ENCODE measurements at regions not wholly inside any gene's neighbourhood (a gene's known extent, or its start where the extent isn't known, plus 50 kb on each side); places are given as distances from the start of the nearest gene placed in this dataset.

- H3K27ac Mint-ChIP-seq = peak overlapping the region in 1 of 3 donors; percentile 24
- peaks cover 2 to 8% (median 7%) of the 10 kb centered on the region in 3 donors for H3K9me3 Mint-ChIP-seq
- peaks cover 10% of the 10 kb centered on the region for H3K27me3 Mint-ChIP-seq
- peaks cover 3% of the 10 kb centered on the region for H3K36me3 Mint-ChIP-seq
- peaks cover 5 to 10% (median 5%) of the 10 kb centered on the region in 3 donors for H3K4me1 Mint-ChIP-seq
- H3K4me3 Mint-ChIP-seq = no peak overlapping the region
Measured at GRCh38 chr20:24771542-24772061, 177.5 kb upstream of the CST7 start.

GRCh38 chr20:24772667-24773066, 176.4 kb upstream of the CST7 start:
- Mint-ChIP-seq H3K9me3 (peaks cover 2 to 8% (median 7%) of the 10 kb centered on the region in 3 donors), H3K36me3 (peaks cover 3% of the 10 kb centered on the region)

GRCh38 chr20:24773168-24773567, 175.9 kb upstream of the CST7 start:
- Mint-ChIP-seq H3K4me3 (no peak overlapping the region), H3K4me1 (peaks cover 4 to 10% (median 5%) of the 10 kb centered on the region in 3 donors), H3K36me3 (peaks cover 3% of the 10 kb centered on the region), H3K27ac (no peak overlapping the region), H3K27me3 (peaks cover 10% of the 10 kb centered on the region), H3K9me3 (peaks cover 2 to 8% (median 7%) of the 10 kb centered on the region in 3 donors)

More at GRCh38 chr20:24772667-24773066, 176.4 kb upstream of the CST7 start:
- Mint-ChIP-seq H3K27me3 (peaks cover 10% of the 10 kb centered on the region), H3K27ac (no peak overlapping the region), H3K4me1 (peaks cover 4 to 10% (median 5%) of the 10 kb centered on the region in 3 donors), H3K4me3 (peak overlapping the region in 1 of 4 donors; percentile 66)

- Mint-ChIP-seq H3K36me3 (peaks cover 3% of the 10 kb centered on the region), H3K4me1 (peaks cover 4 to 10% (median 5%) of the 10 kb centered on the region in 3 donors), H3K27ac (no peak overlapping the region), H3K9me3 (peaks cover 2 to 8% (median 7%) of the 10 kb centered on the region in 3 donors), H3K4me3 (no peak overlapping the region), H3K27me3 (peaks cover 10% of the 10 kb centered on the region)
Measured at GRCh38 chr20:24773751-24774201, 175.3 kb upstream of the CST7 start.

- peaks cover 2 to 8% (median 7%) of the 10 kb centered on the region in 3 donors for H3K9me3 Mint-ChIP-seq
- H3K27ac Mint-ChIP-seq = no peak overlapping the region
- peaks cover 9% of the 10 kb centered on the region for H3K27me3 Mint-ChIP-seq
- H3K4me3 Mint-ChIP-seq = peak overlapping the region in 1 of 4 donors; percentile 4
- peaks cover 4% of the 10 kb centered on the region for H3K36me3 Mint-ChIP-seq
- peaks cover 4 to 14% (median 4%) of the 10 kb centered on the region in 3 donors for H3K4me1 Mint-ChIP-seq
Measured at GRCh38 chr20:24775966-24776365, 173.1 kb upstream of the CST7 start.

GRCh38 chr20:24776755-24777271, 172.3 kb upstream of the CST7 start:
- Mint-ChIP-seq H3K36me3 (peaks cover 4% of the 10 kb centered on the region), H3K4me3 (no peak overlapping the region), H3K9me3 (peaks cover 2 to 8% (median 4%) of the 10 kb centered on the region in 3 donors), H3K27me3 (peaks cover 1% of the 10 kb centered on the region), H3K27ac (no peak overlapping the region), H3K4me1 (peaks cover 0 to 10% (median 0%) of the 10 kb centered on the region in 3 donors)

GRCh38 chr20:24777746-24778145, 171.3 kb upstream of the CST7 start:
- no peaks in the 10 kb centered on the region for H3K27me3 Mint-ChIP-seq
- H3K4me1 Mint-ChIP-seq = peaks cover 0 to 9% (median 0%) of the 10 kb centered on the region in 3 donors
- H3K27ac Mint-ChIP-seq = peak overlapping the region in 1 of 3 donors; percentile 53
- no peak overlapping the region for H3K4me3 Mint-ChIP-seq
- peaks cover 2 to 8% (median 3%) of the 10 kb centered on the region in 3 donors for H3K9me3 Mint-ChIP-seq
- H3K36me3 Mint-ChIP-seq = peaks cover 4% of the 10 kb centered on the region

GRCh38 chr20:24778585-24779031, 170.5 kb upstream of the CST7 start:
- H3K9me3 Mint-ChIP-seq = peaks cover 2 to 8% (median 3%) of the 10 kb centered on the region in 3 donors
- H3K4me3 Mint-ChIP-seq = no peak overlapping the region
- peaks cover 0 to 9% (median 0%) of the 10 kb centered on the region in 3 donors for H3K4me1 Mint-ChIP-seq
- no peak overlapping the region for H3K27ac Mint-ChIP-seq
- peaks cover 4% of the 10 kb centered on the region for H3K36me3 Mint-ChIP-seq
- H3K27me3 Mint-ChIP-seq = no peaks in the 10 kb centered on the region

GRCh38 chr20:24779131-24779530, 169.9 kb upstream of the CST7 start:
- peaks cover 4% of the 10 kb centered on the region for H3K36me3 Mint-ChIP-seq
- H3K4me1 Mint-ChIP-seq = peaks cover 0 to 9% (median 0%) of the 10 kb centered on the region in 3 donors
- H3K4me3 Mint-ChIP-seq = no peak overlapping the region
- H3K9me3 Mint-ChIP-seq = peaks cover 2 to 8% (median 3%) of the 10 kb centered on the region in 3 donors
- no peaks in the 10 kb centered on the region for H3K27me3 Mint-ChIP-seq
- H3K27ac Mint-ChIP-seq = no peak overlapping the region

- Mint-ChIP-seq H3K27me3 (no peaks in the 10 kb centered on the region), H3K36me3 (peaks cover 1% of the 10 kb centered on the region), H3K9me3 (peaks cover 2 to 7% (median 3%) of the 10 kb centered on the region in 3 donors), H3K4me1 (peaks cover 0 to 11% (median 0%) of the 10 kb centered on the region in 3 donors), H3K27ac (no peak overlapping the region), H3K4me3 (no peak overlapping the region)
Measured at GRCh38 chr20:24779946-24780345, 169.1 kb upstream of the CST7 start.

- Mint-ChIP-seq H3K27me3 (no peaks in the 10 kb centered on the region), H3K9me3 (peaks cover 0 to 2% (median 0%) of the 10 kb centered on the region in 3 donors), H3K36me3 (peaks cover 1% of the 10 kb centered on the region), H3K27ac (no peak overlapping the region), H3K4me3 (no peak overlapping the region), H3K4me1 (peaks cover 0 to 11% (median 0%) of the 10 kb centered on the region in 3 donors)
Measured at GRCh38 chr20:24780674-24781417, 168.2 kb upstream of the CST7 start.

- no peak overlapping the region for H3K4me3 Mint-ChIP-seq
- peaks cover 1% of the 10 kb centered on the region for H3K36me3 Mint-ChIP-seq
- no peaks in the 10 kb centered on the region for H3K9me3 Mint-ChIP-seq
- H3K27me3 Mint-ChIP-seq = no peaks in the 10 kb centered on the region
- no peak overlapping the region for H3K27ac Mint-ChIP-seq
- peaks cover 0 to 11% (median 0%) of the 10 kb centered on the region in 3 donors for H3K4me1 Mint-ChIP-seq
Measured at GRCh38 chr20:24781418-24781980, 167.6 kb upstream of the CST7 start.

- Mint-ChIP-seq H3K27me3 (no peaks in the 10 kb centered on the region), H3K36me3 (peaks cover 1% of the 10 kb centered on the region), H3K4me1 (peaks cover 0 to 11% (median 0%) of the 10 kb centered on the region in 3 donors), H3K27ac (no peak overlapping the region), H3K9me3 (no peaks in the 10 kb centered on the region), H3K4me3 (no peak overlapping the region)
Measured at GRCh38 chr20:24782301-24782700, 166.8 kb upstream of the CST7 start.

GRCh38 chr20:24782801-24783630, 166.1 kb upstream of the CST7 start:
- no peak overlapping the region for H3K4me3 Mint-ChIP-seq
- H3K27ac Mint-ChIP-seq = no peak overlapping the region

More at GRCh38 chr20:24782801-24783630, 166.1 kb upstream of the CST7 start:
- Mint-ChIP-seq H3K9me3 (no peaks in the 10 kb centered on the region), H3K4me1 (peaks cover 0 to 11% (median 0%) of the 10 kb centered on the region in 3 donors), H3K36me3 (peaks cover 1% of the 10 kb centered on the region), H3K27me3 (no peaks in the 10 kb centered on the region)
